Muscle of leg (tissue), 3 donors: ENCODE measurements at regions not wholly inside any gene's neighbourhood (a gene's known extent, or its start where the extent isn't known, plus 50 kb on each side); places are given as distances from the start of the nearest gene placed in this dataset.

Experiments
- DNase-seq: peaks from one replicate; pipeline ENCODE4 v3.0.0; 2013
- H3K27ac ChIP-seq: one replicate; pipeline ENCODE4 v1.5.1; 2013; ENCODE audit warnings: mild to moderate bottlenecking, low read length, control low read depth
- H3K27me3 ChIP-seq: one replicate; pipeline ENCODE4 v1.6.1; 2013; ENCODE audit warnings: low read length; ENCODE audit not compliant: control insufficient read depth, insufficient read depth
- H3K36me3 ChIP-seq: one replicate; pipeline ENCODE4 v1.6.1; 2013; ENCODE audit warnings: low read length; ENCODE audit not compliant: control insufficient read depth, insufficient read depth
- H3K4me1 ChIP-seq: one replicate; pipeline ENCODE4 v1.6.1; 2013; ENCODE audit warnings: low read length; ENCODE audit not compliant: control insufficient read depth, insufficient read depth
- H3K4me3 ChIP-seq: one replicate; pipeline ENCODE4 v1.5.1; 2013; ENCODE audit warnings: low read length, control low read depth
- H3K9me3 ChIP-seq: replicated peaks from 2 replicates; pipeline ENCODE4 v1.6.1; 2013; ENCODE audit warnings: low read depth, low read length; ENCODE audit not compliant: control insufficient read depth
- WGBS: methylation state at CpG from one replicate; pipeline ENCODE4 v1.1.5; 2013; ENCODE audit warnings: missing lambda C conversion rate; ENCODE audit not compliant: insufficient coverage; 5-methylcytosine and 5-hydroxymethylcytosine counted together

- no peaks in the 10 kb centered on the region for H3K4me1 ChIP-seq
- DNase-seq, result no peak
- no CpG with 5 or more reads among the region's 1 CpG for WGBS
- H3K4me3 ChIP-seq, result no peak overlapping the region
- no peaks in the 10 kb centered on the region for H3K9me3 ChIP-seq
- no peaks in the 10 kb centered on the region for H3K36me3 ChIP-seq
- no peak overlapping the region for H3K27ac ChIP-seq
- no peaks in the 10 kb centered on the region for H3K27me3 ChIP-seq
These were observed 1919.1 kb upstream of the PIK3C3 start for GRCh38 chr18:40035966-40036365.

- no peaks in the 10 kb centered on the region for H3K27me3 ChIP-seq
- no peaks in the 10 kb centered on the region for H3K4me1 ChIP-seq
- no peak for DNase-seq
- WGBS, result no CpG with 5 or more reads among the region's 5 CpGs
- no peak overlapping the region for H3K4me3 ChIP-seq
- H3K9me3 ChIP-seq, result no peaks in the 10 kb centered on the region
- no peak overlapping the region for H3K27ac ChIP-seq
- no peaks in the 10 kb centered on the region for H3K36me3 ChIP-seq
These were observed 1923.0 kb upstream of the PIK3C3 start for GRCh38 chr18:40032076-40032475.

GRCh38 chr18:40031435-40031834 lies 1923.6 kb upstream of the PIK3C3 start:
- no peak for DNase-seq
- no CpG with 5 or more reads among the region's 1 CpG for WGBS

GRCh38 chr18:40019797-40020392 lies 1935.1 kb upstream of the PIK3C3 start:
- Histone ChIP-seq H3K4me1 (no peaks in the 10 kb centered on the region), H3K27ac (no peak overlapping the region), H3K9me3 (no peaks in the 10 kb centered on the region), H3K27me3 (no peaks in the 10 kb centered on the region), H3K4me3 (no peak overlapping the region), H3K36me3 (no peaks in the 10 kb centered on the region)
- DNase-seq, result no peak
- WGBS, result no CpG with 5 or more reads among the region's 2 CpGs

More at GRCh38 chr18:40031435-40031834, 1923.6 kb upstream of the PIK3C3 start:
- Histone ChIP-seq H3K4me1 (no peaks in the 10 kb centered on the region), H3K27me3 (no peaks in the 10 kb centered on the region), H3K4me3 (no peak overlapping the region), H3K9me3 (no peaks in the 10 kb centered on the region), H3K36me3 (no peaks in the 10 kb centered on the region), H3K27ac (no peak overlapping the region)

GRCh38 chr18:40018266-40018665 lies 1936.8 kb upstream of the PIK3C3 start:
- WGBS, result no CpG with 5 or more reads among the region's 6 CpGs
- Histone ChIP-seq H3K4me1 (no peaks in the 10 kb centered on the region), H3K9me3 (no peaks in the 10 kb centered on the region)

GRCh38 chr18:40017021-40017420 lies 1938.0 kb upstream of the PIK3C3 start:
- Histone ChIP-seq H3K27me3 (no peaks in the 10 kb centered on the region), H3K4me1 (no peaks in the 10 kb centered on the region), H3K4me3 (no peak overlapping the region), H3K27ac (no peak overlapping the region), H3K36me3 (no peaks in the 10 kb centered on the region), H3K9me3 (no peaks in the 10 kb centered on the region)
- no CpG with 5 or more reads among the region's 6 CpGs for WGBS
- DNase-seq, result no peak

More at GRCh38 chr18:40018266-40018665, 1936.8 kb upstream of the PIK3C3 start:
- H3K4me3 ChIP-seq, result no peak overlapping the region
- H3K36me3 ChIP-seq, result no peaks in the 10 kb centered on the region
- no peak overlapping the region for H3K27ac ChIP-seq
- no peak for DNase-seq
- no peaks in the 10 kb centered on the region for H3K27me3 ChIP-seq

GRCh38 chr18:40016405-40016804 lies 1938.6 kb upstream of the PIK3C3 start:
- Histone ChIP-seq H3K4me3 (no peak overlapping the region), H3K36me3 (no peaks in the 10 kb centered on the region), H3K9me3 (no peaks in the 10 kb centered on the region), H3K27me3 (no peaks in the 10 kb centered on the region), H3K4me1 (no peaks in the 10 kb centered on the region), H3K27ac (no peak overlapping the region)
- DNase-seq, result no peak
- no CpG with 5 or more reads among the region's 1 CpG for WGBS

GRCh38 chr18:40013001-40013609 lies 1941.9 kb upstream of the PIK3C3 start:
- H3K9me3 ChIP-seq, result no peaks in the 10 kb centered on the region

GRCh38 chr18:40011201-40011600 lies 1943.8 kb upstream of the PIK3C3 start:
- Histone ChIP-seq H3K27ac (no peak overlapping the region), H3K4me1 (no peaks in the 10 kb centered on the region), H3K9me3 (no peaks in the 10 kb centered on the region), H3K4me3 (no peak overlapping the region), H3K27me3 (no peaks in the 10 kb centered on the region), H3K36me3 (no peaks in the 10 kb centered on the region)
- DNase-seq, result no peak
- no CpG with 5 or more reads among the region's 1 CpG for WGBS

More at GRCh38 chr18:40013001-40013609, 1941.9 kb upstream of the PIK3C3 start:
- Histone ChIP-seq H3K27me3 (no peaks in the 10 kb centered on the region), H3K27ac (no peak overlapping the region), H3K4me1 (no peaks in the 10 kb centered on the region), H3K36me3 (no peaks in the 10 kb centered on the region), H3K4me3 (no peak overlapping the region)
- no peak for DNase-seq

GRCh38 chr18:40006634-40007033 lies 1948.4 kb upstream of the PIK3C3 start:
- no peak for DNase-seq
- Histone ChIP-seq H3K27ac (no peak overlapping the region), H3K36me3 (no peaks in the 10 kb centered on the region), H3K9me3 (no peaks in the 10 kb centered on the region), H3K4me3 (no peak overlapping the region), H3K4me1 (no peaks in the 10 kb centered on the region), H3K27me3 (no peaks in the 10 kb centered on the region)
- 80% methylated on average over 2 of the region's 4 CpGs for WGBS

GRCh38 chr18:40004246-40004645 lies 1950.8 kb upstream of the PIK3C3 start:
- Histone ChIP-seq H3K9me3 (no peaks in the 10 kb centered on the region), H3K4me3 (no peak overlapping the region), H3K27ac (no peak overlapping the region), H3K4me1 (no peaks in the 10 kb centered on the region), H3K36me3 (no peaks in the 10 kb centered on the region), H3K27me3 (no peaks in the 10 kb centered on the region)
- no CpG with 5 or more reads among the region's 3 CpGs for WGBS
- DNase-seq, result no peak
